HG02870 (cell line): ENCODE measurements at regions not wholly inside any gene's neighbourhood (a gene's known extent, or its start where the extent isn't known, plus 50 kb on each side); places are given as distances from the start of the nearest gene placed in this dataset.

ENCODE experiments used
- ATAC-seq: cut with Tn5 transposase; IDR thresholded peaks from one replicate; pipeline ENCODE4 v1.9.1; 2021; ENCODE audit warnings: mild to moderate bottlenecking, moderate library complexity; ENCODE audit not compliant: unreplicated experiment

DNA sequence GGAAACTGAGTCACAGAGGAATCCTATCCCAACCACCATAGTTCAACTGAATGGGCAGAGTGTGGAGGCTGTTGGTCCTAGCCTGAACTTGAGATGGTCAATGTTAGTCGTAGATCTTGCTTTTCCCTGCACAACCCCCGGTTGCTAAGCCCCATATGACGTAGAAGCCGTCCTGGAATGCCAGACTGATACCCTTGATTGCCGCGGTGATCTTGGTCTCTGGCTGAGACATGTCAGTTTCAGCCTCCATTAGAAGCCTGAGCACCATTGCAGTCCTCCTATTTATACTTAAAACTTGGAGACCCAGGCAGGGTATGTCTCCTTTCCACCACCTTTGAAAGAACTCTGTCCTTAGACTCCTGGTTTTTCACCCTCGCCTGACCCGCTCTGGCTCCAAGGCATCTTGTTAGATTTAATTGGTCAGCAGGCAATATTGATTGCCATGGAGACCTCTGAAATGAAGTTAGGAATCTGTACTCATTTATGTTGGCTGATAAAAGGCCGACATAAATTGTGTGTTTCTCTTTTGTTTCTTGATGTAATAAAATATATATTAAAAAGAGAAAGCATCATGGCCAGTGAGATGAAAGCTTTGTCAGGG, 53.4 kb downstream of the RPLP1 start:
- no peak for ATAC-seq

DNA sequence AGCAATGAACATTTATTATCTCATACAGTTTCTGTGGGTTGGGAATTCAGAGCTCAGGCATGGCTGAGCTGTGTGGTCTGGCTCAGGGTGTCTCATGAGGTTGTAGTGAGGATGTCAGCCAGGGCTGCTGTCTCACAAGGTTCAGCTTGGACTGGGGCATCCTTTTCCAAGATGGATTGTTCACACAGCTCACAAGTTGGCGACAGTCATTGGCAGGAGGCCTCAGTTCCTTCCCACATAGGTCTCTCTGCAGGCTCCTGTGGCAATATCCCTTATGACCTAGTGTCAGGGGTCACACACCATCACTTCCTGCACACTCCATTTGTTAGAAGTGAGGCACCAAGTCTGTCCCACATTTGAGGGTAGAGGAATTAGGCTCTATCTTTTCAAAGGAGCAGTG, 56.0 kb downstream of the RPLP1 start:
- ATAC-seq = no peak

DNA sequence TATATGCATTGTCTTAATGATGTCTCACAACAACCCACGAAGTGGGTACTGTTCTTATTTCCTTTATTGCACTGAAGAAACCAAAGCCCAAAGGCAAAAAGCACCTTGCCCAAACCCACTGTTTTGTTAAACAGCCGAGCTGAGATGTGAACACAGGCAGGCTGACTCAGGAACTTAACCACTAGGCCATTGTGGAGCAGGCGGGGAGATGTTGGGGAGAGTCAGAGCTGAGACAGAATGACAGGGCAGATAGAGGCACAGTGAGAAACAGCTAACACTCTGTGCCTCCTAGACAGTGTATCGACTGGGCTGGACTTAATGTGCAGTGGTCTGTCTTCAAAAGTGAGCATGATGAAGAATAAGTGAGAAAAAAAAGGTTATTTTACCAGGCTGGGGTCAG, 56.5 kb downstream of the RPLP1 start:
- ATAC-seq = no peak

DNA sequence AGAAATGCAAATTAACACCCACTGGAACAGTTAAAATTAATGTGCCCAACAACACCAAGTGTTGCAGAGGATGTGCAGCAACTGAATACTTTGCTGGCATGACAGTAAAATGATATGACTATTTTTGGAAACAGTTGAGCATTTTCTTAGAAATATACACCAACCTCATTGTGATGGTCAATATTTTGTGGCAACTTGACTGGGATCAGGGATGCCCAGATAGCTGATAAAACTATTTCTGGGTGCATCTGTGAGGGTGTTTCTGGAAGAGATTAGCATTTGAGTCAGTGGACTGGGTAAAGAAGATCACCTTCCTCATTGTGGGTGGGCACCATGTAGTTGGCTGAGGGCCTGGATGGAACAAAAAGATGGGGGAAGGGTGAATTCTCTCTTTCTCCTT, 57.9 kb downstream of the RPLP1 start:
- no peak for ATAC-seq

DNA sequence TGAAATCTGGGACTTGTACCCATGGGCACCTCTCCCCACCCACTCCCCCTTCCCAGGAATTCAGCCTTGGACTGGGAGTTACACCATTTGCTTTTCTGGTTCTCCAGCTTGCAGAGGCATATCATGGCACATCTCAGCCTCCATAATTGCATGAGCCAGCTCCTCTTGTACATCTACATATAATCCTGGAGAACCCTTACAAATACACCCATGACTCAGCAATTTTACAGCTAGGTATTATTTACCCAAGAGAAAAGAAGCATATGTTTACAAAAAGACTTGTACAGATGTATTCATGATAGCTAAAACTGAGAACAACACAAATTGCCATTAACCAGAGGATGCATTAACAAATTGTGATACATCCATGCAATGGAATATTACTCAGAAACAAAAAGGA, 58.4 kb downstream of the RPLP1 start:
- ATAC-seq = no peak

DNA sequence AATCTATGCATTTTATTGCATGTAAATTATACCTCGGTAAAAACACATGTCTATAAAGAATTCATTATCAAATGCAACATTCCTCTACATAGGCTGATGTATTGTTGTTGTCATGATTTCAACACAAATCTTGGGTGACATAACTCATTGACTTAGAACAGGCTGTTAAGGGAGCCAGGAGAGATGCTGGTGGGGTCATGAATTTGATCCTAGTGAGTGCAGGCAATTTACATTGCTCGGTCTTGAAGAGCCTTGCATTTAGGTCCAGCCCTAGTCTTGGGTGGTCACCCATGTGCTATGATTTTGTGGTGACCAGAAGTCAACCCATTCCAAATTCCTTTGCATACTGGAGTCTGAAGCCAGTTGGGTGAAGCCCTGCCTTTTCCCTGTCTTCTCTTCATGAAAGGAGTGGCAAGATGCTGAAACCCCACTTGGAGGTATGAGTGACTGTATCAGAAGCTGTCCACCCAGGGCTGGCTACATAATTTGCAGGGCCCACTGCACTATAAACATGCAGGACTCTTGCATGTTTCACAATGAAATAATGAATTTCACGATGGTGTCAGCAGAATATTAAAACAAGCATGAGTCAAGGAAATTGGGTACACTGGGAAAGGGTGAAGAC, 59.2 kb downstream of the RPLP1 start:
- no peak for ATAC-seq

DNA sequence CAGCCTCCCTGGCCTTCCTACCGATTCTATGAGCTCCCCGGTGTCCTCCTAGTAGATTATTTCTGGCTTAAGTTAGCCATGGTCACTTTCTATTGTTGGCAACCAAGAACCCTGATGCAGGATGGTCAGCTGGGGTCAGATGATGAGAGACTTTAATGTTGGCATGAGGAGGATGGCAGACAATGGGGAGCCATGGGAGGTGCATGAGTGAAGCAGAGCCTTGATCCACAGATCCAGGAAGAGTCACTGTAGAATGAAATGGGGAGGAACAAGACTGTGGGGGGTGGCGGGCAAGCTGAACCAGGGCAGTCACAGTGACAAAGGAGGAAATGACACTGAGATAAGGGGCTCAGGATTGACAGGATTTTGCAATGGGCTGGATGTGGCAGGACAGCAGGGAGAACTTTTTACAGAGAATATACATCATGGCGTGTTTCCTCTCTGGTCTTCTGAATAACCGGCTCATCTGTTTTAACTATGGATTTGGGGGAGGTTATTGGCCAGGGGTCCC, 60.9 kb downstream of the RPLP1 start:
- ATAC-seq = no peak

DNA sequence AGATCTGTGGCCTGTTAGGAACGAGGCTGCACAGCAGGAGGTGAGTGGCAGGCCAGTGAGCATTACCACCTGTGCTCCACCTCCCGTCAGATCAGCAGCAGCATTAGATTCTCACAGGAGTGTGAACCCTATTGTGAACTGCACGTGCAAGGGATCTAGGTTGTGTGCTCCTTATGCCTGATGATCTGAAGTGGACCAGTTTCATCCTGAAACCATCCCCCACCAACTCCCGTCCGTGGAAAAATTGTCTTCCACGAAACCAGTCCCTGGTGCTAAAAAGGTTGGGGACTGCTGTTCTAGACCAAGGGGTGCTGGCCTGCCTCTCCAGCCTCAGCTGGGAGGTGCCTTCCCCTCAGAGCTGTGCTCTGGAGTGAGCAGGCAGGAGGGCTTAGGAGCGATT, 61.4 kb downstream of the RPLP1 start:
- ATAC-seq = no peak

DNA sequence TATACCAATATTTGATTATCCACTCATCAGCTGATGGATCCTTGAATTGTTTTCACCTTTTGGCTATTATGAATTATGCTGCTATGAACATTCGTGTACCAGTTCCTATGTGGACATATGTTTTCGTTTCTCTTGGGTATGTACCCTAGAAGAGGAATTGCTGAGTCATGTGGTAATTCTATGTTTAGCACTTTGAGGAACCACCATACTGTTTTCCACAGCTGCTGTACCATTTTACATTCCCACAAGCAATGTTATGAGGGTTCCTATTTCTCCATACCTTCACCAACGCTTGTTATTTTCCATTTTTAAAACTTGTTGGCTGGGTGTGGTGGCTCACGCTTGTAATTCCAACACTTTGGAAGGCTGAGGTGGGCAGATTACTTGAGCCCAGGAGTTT, 62.9 kb downstream of the RPLP1 start:
- no peak for ATAC-seq

DNA sequence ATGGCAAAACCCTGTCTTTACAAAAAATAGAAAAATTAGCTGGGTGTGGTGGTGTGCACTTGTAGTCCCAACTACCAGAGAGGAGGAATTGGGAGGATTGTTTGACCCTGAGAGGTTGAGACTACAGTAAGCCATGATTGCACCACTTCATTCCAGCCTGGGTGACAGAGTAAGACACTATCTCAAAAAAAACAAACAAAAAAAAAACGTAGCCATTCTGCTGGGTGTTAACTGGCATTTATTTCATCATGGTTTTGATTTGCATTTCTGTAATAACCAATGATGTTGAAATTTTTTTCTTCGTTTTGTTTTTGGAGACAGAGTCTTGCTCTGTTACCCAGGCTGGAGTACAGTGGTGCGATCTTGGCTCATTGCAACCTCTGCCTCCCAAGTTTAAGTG, 63.3 kb downstream of the RPLP1 start:
- no peak for ATAC-seq

DNA sequence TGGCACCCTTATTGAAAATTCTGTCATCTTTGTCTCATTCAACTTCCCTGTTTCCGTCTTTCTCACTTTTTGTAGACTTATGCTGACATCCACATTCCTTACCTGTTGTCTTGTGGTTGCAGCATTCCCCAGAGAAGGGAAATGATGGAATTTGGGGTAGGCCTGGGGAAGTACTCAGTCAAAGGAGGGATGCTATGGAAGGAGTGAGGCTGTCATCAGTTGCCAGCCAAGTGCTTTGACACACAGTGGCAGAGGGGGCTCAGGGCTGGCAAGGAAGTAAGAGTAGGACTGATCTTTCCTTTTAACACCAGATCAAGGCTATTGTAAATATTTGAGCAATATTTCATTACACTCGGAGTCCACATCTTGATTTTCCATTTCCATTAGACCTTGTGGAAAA, 64.4 kb downstream of the RPLP1 start:
- no peak for ATAC-seq

DNA sequence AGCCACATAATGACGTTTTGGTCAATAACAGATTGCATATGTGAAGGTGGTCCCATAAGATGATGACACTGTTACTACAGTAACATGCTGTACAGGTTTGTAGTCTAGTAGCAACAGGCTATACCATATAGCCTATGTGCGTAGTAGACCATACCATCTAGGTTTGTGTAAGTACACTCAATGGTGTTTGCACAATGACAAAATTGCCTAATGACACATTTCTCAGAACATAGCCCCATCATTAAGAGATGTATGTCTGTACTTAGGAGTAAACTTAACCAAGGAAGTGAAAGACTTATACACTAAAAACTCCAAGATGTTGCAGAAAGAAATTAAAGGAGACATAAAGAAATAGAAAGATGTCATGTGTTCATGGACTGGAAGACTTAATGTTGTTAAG, 66.2 kb downstream of the RPLP1 start:
- ATAC-seq = no peak

DNA sequence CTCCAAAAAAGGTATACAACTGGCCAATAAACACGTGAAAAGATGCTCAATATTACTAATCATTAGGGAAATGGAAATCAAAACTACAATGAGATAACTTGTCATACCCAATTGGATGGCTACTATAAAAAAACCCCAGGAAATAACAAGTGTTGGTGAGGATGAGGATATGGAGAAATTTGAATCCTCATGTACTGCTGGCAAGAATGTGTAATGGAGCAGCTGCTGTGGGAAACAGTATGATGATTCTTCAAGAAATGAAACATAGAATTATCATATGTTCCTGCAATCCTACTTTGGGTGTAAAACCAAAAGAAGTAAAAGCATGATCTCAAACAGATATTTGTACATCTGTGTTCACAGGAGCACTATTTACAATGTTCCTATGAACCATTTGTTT, 67.4 kb downstream of the RPLP1 start:
- ATAC-seq = no peak

DNA sequence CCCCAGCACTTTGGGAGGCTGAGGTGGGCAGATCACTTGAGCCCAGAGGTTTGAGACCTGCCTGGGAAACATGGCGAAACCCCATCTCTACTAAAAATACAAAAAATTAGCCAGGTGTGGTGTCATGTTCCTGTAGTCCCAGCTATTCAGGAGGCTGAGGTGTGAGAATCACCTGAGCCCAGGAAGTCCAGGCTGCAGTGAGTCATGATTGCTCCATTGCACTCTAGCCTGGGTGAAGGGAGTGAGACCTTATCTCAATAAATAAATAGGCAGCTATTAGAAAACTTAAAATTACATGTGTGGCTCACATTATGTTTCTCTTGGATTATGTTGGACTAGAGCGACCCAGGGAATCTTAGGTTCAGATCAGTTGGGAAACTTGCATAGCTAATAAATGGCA, 69.7 kb downstream of the RPLP1 start:
- ATAC-seq = no peak

DNA sequence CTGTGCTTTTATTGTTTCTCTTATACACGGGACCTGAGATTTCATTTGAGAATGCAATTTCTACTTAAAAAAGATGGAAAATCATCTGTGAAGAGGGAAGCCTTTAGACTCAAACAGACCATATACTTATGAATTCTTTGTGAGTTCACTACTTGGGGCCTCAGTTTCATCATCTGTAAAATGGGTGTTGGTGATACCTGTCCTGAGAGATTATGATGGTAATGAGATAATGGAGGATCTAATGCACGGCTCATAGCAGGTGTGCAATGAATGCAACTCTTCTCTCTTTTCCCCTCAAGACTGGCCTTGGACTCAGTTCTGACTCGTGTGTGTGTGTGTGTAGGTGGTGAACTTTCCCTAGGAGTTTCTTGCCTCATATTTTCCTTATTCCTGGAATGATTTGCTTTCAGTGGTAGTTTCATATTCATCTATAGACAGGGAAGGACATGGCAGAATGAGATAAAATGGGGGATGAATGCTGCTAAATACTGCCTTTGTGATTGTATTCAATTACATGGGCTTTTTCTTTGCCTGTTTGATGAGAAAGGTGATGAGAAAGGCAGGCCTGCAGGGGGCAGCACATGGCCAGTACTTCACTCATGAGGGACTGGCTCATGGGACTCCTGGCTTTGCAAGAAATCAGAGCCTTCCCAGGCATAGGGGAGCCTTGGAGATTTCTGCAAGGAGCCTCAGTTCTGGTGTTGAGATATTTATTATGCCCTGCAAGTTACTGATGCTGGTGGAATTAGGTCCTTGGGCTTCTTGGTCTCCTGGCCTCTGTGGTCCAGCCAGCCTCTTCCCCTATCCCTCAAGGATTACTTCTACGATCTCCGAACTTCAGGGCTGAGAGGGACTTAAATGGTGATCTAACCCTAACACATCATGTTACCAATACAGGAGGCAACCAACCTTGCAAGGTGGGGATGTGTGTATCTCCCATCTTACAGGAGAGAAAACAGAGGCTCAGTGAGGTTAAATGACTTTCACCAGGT, 70.7 kb downstream of the RPLP1 start:
- no peak for ATAC-seq

DNA sequence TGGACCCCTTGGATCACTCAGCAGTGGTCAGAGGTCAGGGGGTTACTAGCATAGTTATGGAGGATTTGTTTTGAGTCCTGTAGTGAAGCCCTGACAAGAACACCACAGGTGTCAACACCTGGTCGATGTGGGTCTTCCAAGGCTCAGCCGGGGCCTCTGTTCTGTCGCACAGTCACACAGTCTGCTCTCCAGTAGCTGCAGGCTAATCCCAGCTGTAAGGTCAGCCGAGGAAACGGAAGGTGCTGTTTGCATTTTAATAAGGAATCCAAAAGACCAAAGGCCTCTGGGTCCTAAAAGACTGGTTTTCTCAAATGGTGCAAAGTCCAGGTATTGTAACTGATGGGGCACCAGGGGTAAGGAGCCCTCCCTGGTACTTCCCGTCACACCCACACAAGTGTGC, 71.7 kb downstream of the RPLP1 start:
- ATAC-seq = no peak

DNA sequence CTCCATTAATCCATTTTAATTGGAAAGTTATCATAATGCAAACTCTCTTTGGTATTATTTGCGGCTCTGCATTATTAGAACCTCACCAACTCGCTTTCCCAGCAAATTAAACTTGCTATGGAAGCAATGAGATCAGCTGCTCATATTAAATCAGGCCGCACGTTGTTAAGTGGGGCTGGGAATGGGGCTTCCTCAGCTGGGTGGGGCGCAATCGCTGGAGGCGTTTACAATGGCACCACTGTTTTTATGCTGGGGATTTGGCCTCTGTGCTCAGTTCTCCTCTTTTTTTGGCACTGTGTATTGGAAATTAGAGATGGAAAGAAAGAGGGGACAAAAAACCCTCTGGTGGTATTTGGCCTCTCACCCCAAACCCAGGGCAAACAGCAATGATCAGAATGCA, 72.2 kb downstream of the RPLP1 start:
- ATAC-seq = no peak

DNA sequence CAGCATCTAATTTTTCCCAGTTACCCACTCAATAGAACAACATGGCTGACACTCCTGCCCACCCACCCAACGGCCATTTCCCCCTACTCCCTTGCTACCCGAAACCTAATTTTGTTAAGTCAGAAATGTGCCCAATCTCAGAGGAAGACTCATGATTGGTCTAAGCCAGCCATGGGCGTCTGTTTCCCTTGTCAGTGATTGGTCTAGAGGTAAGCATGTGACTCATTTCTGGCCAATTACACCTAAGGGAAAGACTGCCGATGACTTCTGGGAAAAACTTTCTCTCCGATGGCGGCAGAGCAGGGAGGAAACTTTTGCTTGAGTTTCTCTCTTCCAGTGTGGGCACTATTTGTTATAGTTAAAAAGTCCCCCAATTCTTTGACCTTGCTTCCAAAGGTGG, 72.9 kb downstream of the RPLP1 start:
- ATAC-seq = no peak

DNA sequence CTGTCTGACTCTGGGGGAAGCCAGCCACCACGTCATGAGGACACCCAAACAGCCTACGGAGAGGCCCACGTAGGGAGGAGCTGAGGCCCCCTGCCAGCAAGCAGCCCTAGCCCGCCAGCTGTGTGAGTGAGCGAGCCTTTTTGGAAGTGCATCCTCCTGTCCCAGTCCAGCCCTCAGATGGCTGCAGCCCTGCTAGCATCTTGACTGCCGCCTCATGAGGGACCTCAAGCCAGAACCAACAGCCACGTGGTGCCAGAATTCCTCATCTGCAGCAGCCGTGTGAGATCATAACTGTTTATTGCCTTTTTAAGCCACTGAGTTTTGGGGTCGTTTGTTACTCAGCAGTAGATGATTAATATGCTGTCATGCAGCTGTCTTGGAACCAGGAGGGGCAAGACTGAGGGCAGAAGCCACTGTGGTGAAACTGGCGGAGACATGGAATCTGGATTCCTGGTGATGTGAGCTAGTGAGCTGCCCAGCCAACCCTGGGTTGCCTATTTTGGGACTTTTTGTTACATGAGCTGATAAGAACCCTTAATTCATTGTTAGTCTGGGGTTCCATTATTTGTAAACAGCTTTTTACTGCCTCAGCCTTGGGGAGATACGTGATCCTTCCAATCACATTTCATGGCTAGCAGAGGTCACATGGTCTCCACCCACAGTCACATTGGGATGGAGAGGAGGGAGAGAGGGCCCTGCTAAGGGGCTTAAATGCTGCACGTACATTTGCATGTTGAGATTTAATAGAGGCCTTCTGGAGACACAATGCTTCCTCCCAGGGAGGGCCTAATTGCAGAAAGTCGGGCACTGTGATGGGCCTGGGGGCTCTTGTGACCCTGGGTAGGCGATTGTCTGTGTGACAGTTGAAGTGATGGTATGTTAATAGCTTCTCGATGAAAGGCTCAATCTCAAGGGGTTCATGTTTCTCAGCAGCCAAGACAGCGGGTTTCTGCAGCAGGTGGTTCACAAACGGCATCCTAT, 73.8 kb downstream of the RPLP1 start:
- no peak for ATAC-seq

DNA sequence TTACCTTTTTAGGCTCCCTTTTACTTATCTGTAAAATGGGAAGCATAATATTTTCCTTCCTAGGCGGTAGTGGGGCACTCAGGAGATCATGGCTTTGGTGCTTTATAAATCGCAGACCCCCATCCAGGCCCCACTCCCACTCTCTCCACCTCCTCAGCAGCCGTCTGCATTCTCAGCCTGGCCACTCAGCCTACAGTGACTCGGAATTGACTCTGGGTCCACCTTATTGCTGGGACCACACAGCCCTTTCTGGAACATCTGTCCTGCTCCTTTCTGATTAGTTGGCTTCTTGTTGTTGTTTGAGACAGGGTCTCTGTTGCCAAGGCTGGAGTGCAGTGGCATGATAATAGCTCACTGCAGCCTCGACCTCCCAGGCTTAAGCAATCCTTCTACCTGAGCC, 76.5 kb downstream of the RPLP1 start:
- no peak for ATAC-seq
